ENCODE measurements at regions not wholly inside any gene's neighbourhood (a gene's known extent, or its start where the extent isn't known, plus 50 kb on each side); places are given as distances from the start of the nearest gene placed in this dataset.
A peak's percentile ranks its signal among the peaks of the same experiment; 100 is the strongest.

DNA sequence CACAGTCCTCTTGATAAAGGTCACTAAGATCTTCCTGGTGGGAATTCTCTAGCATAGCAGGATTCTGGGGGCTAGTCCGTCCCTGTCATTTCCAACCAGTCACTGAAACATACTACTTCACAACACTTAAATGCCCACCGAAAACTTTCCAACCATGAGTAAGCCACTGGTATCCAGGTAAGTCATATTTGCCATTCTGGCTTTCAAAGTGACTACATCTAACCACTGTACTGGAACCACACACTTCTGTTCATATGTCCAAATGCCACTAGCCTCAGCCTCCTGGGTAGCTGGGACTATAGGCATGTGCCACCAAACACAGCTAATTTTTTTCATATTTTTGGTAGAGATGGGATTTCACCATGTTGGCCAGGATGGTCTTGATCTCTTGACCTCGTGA is 64.3 kb upstream of the VANGL1 start:
- DNase-seq (ENCODE audit: low spot score): no peak

GRCh38 chr1:115575661-115576060 is 66.1 kb upstream of the VANGL1 start:
- no peak for DNase-seq (ENCODE audit: low spot score)

DNA sequence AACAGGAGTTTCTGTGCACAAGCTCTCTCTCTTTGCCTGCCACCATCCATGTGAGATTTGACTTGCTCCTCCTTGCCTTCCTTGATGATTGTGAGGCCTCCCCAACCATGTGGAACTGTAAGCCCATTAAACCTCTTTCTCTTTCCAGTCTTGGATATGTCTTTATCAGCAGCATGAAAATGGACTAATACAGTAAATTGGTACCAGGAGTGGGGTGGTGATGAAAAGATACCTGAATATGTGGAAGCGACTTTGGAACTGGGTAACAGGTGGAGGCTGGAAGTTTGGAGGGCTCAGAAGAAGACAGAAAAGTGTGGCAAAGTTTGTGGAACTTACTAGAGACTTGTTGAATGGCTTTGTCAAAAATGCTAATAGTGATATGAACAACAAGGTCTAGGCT is 69.1 kb upstream of the VANGL1 start:
- DNase-seq (ENCODE audit: low spot score): no peak

DNA sequence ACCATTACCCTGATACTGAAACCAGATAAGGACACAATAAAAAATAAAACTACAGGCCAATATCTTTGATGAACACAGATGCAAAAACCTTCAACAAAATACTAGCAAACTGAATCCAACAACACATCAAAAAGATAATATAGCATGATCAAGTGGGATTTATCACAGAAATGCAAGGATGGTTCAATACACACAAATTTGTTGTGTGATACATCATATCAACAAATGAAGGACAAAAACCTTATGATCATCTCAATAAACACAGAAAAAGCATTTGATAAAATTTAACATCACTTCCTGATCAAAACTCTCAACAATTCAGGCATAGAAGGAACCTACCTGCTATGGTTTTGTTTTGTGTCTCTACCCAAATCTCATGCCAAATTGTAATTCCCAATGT is 74.3 kb upstream of the VANGL1 start:
- no peak for DNase-seq (ENCODE audit: low spot score)

DNA sequence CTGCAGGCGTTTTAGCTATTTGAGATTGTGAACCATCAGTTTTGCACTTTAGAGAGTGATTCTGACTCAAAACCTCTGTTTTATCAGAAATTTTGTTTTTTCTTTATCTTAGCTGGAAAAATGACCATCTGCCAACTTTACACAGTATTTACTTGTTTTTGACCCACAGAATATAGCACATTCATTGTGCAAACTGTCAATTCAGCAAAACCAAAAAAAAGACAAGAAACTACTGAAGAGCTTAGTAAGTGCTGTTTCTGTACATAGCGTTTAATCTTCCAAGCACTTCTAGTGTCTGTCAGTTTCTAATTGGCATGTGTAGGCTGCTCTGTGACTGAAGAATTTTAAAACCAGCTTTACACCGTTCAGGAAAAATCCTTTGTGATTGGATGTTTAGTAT is 76.0 kb upstream of the VANGL1 start:
- no peak for DNase-seq (ENCODE audit: low spot score)

DNA sequence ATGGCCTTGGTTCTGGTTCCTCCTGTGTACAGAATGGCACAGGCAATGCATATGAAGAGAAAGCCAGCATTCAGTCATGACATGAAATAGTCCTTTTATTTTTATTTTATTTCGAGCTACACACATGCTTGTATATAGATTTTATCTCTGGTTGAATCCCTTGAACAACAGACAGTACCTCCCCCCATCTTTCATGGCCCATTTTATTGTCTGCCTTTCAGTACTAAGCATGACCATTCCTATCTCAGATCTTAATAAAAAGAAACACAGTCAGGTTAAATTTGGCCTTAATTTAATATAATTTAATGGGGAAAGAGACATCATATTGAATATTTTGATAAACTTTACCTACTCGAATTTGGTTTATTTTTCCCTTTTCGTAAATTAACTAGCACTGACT is 76.4 kb upstream of the VANGL1 start:
- no peak for DNase-seq (ENCODE audit: low spot score)

DNA sequence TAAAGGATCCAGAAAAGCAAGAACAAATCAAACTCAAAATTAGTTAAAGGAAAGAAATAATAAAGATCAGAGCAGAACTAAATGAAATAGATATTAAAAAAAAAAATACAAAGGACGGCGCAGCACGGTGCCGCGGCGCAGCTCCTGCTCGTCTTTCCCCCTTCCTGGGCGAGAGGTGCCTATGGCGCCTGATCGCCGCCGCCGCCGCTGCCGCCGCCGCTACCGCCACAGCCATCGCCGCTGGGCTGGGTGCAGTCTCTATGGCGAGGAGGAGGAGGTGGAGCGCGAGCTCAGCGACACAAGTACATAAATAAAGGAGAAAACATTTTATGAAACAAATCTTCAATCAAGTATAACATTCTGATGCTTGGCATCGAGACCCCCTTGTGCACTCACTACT is 77.6 kb upstream of the VANGL1 start:
- no peak for DNase-seq (ENCODE audit: low spot score)

GRCh38 chr1:115560027-115560426 is 81.7 kb upstream of the VANGL1 start:
- DNase-seq (ENCODE audit: low spot score): no peak

DNA sequence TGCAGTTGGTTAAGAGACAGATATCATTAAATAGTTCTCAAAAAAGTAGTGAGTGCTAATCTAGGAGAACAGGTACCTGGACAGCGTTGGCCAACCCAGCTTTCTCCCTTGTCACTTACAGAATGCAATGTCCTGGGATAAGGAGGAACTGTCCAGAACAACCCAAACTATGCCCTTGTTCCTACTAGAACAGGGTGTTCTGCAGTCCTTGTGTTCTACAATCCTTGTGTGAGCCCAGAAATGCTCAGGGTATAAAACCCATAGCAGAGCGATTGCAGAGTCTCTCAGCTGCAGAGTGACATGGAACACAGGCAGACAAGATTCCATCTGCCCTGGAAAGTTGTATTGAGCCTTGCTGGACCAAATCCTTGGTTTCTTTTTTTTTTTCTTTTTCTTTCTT is 83.5 kb upstream of the VANGL1 start:
- no peak for DNase-seq (ENCODE audit: low spot score)

GRCh38 chr1:115557715-115558114 is 84.1 kb upstream of the VANGL1 start:
- DNase-seq (ENCODE audit: low spot score): no peak

DNA sequence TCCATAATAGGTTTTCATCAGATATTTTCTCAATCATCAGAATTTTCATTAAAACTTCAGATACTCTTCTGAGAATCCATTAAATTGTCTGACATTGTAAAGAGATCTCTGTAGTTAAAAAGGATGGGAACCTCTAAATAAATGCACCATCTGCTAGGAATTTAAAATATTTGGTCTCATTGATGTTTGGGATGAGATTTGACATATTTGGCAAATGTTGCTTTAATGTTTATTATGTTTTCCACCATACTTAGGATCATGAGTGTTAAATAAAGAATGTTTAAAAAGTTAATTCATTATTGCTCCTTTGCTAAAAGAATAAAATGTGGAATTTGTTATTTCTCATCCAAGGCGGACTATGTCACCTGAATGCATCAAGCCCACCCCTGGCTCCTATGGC is 85.5 kb upstream of the VANGL1 start:
- no peak for DNase-seq (ENCODE audit: low spot score)

- no peak for DNase-seq (ENCODE audit: low spot score)
Observed at GRCh38 chr1:115555446-115555845, 86.3 kb upstream of the VANGL1 start.

DNA sequence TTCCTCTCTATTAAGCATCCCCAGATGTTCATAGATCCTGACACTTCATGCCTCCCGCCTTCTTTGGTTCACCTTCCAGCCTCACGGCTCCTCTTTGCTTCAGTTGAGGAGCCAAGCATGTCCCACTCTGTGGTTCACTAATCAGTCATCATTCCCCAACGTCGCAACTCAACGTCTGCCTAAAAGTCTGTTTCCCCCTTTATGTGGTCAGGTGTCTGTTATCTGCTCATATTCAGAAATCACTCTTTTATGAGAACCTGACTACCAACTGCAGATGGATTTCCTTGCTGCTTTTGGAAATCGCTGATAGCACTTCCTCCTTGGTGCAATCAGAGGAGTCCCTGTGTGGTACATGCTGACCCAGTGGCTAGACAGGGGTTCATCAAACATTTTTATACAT is 94.1 kb upstream of the VANGL1 start:
- DNase-seq (ENCODE audit: low spot score): no peak

- no peak for DNase-seq (ENCODE audit: low spot score)
Observed at GRCh38 chr1:115546846-115547245, 94.9 kb upstream of the VANGL1 start.

DNA sequence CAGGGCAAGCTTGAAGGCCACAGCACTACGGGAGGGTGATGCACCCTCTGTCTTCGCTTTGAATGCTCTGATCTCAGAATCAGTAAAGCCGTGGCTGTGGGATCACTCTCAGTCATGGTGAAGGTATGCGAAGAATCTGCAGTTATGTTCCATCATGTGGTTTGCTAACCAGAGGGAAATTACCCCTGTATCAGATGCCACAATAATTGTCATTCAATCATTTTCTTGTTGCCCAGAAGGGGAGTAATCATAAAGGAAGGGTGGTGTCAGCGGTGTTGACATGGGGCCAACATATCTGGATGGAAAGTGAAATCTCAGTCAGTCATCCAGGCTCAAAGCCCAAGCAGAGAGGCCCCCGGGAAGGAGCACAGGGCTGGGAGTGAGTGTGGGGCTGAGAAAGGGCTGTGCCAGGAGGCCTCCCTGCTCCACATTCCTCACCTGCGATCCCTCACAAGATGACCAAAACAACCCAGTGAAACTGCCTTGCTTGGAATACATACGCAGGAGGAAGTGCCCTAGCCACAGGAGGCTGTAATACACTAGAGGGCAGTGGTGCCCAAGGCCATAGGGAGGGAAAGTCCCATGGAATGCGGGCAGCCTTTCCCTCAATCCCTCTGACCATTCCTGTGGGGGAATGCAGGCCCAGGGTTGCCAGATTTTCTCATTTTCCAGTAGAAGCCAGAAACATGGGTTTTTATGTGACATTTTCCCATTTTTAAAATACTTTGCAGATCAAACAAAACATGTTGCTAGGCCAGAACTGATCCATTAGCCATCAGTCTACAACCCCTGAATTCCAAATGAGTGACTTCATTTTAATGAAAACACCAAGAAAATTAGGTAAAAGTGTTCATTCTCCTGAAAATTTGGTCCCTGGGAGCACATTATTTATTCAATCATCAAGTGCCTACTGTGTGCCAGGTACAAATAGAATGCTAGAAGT is 95.7 kb upstream of the VANGL1 start:
- peak; percentile 47 for DNase-seq (ENCODE audit: low spot score)

GRCh38 chr1:115545096-115545720 is 96.6 kb upstream of the VANGL1 start:
- no peak for DNase-seq (ENCODE audit: low spot score)

- DNase-seq (ENCODE audit: low spot score): no peak
Observed at GRCh38 chr1:115544131-115544530, 97.6 kb upstream of the VANGL1 start.

- no peak for DNase-seq (ENCODE audit: low spot score)
Observed at GRCh38 chr1:115543247-115543646, 98.5 kb upstream of the VANGL1 start.

- no peak for DNase-seq (ENCODE audit: low spot score)
Observed at GRCh38 chr1:115539736-115540135, 102.0 kb upstream of the VANGL1 start.

DNA sequence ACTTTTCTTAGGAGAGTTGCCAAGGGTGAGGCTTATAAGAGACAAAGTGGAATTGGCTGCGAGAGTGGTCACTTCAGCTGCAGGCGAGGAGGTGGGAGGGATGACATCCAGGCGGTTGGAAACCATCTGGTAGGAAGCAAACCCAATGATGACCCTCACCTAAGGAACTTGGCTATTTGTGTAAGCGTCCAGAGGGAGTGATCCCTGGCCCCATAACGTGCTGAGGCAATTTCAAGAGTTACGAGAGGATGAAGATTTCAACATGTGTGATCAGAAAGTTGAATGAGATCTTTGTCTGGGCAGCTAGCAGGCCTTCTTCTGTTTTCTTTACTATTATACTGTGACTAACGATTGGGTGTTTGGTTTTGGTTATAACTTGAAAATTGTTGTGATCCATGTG is 102.7 kb upstream of the VANGL1 start:
- DNase-seq (ENCODE audit: low spot score): no peak

GRCh38 chr1:115538579-115538978 is 103.2 kb upstream of the VANGL1 start:
- DNase-seq (ENCODE audit: low spot score): no peak

DNA sequence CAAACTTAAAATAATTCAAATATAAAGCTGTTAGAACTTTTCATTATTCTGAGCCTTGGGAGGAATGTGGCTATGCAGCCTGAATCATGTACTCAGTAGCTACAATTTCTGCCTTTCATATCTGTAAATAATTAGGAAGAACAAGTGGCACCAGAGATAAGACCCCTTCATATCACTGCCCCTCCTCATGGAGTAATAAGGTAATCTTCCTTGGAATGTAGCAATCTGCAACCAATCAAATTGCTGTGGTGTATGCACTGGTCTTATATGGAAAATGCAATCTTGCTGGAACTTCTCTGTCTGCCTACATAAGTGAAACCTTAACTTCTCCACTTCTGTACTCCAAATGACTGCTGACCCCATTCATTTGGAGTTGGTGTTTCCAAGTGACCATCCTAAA is 104.4 kb upstream of the VANGL1 start:
- DNase-seq (ENCODE audit: low spot score): no peak

DNA sequence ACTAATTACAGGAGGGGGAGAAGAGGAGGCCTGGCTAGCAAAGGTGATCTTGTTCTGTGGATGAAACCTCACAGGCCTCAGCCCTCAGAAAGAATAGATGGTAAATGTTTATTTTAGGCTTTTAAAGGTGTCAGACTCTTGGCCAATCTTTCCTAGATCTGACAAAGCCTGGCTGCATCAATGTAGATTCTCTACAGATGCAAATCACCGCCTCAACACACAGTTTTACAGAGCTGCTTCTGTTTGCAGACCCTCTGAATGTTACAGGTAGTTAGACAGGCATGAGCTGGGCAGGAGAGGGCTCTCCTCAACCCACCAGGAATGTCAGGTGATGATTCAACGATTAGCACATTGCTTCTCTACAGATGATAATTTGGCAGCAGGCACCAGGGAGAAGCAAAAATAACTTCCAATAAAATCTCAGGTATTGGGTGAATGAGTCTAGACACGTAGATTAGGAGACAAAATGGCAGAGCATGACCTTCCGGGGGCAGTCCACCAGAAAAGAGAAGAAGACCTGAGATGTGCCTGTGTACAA is 105.4 kb upstream of the VANGL1 start:
- DNase-seq (ENCODE audit: low spot score): no peak

Data from HuH-7 (cell line).